ENCODE measurements at regions not wholly inside any gene's neighbourhood (a gene's known extent, or its start where the extent isn't known, plus 50 kb on each side); places are given as distances from the start of the nearest gene placed in this dataset.

DNA sequence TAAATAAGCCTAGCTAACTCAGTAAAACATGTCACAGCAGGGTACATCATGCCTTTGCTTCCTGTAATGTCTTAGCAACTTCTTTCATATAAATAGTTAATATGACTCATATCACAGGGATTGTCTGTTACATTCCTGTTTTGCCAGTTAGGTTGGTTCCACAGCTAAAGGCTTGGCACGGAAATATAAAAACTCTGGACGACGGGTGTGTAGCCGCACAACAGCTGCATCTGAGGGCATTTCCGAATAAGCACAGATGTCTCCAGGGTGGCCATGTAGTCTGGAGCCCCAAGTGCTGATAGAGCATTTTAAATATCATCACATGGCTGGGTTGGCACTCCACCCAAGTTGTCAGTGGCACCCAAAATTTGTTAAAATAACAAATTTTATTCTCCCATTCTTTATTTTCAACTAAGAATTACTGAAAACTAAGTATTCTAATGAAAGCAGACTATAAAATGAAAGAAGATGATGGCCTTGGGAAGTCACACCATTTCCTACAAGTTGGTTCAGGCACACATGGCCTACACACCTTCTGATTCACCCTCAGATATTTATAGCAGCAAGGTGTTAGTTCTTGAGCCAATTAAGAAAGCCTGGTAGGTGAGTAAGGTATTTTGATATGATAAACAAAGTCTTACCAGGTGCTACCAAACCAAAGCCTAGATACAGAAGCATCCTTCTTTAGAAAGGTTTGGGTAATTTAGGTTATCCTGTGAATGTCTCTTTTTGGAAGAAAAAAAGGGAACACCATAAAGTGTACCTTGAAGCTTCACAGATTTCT is 61.8 kb upstream of the STK17B start:
- POLR2A ChIA-PET, result no interaction called here
- TF ChIP-seq, protein P1, sequence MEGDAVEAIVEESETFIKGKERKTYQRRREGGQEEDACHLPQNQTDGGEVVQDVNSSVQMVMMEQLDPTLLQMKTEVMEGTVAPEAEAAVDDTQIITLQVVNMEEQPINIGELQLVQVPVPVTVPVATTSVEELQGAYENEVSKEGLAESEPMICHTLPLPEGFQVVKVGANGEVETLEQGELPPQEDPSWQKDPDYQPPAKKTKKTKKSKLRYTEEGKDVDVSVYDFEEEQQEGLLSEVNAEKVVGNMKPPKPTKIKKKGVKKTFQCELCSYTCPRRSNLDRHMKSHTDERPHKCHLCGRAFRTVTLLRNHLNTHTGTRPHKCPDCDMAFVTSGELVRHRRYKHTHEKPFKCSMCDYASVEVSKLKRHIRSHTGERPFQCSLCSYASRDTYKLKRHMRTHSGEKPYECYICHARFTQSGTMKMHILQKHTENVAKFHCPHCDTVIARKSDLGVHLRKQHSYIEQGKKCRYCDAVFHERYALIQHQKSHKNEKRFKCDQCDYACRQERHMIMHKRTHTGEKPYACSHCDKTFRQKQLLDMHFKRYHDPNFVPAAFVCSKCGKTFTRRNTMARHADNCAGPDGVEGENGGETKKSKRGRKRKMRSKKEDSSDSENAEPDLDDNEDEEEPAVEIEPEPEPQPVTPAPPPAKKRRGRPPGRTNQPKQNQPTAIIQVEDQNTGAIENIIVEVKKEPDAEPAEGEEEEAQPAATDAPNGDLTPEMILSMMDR (IDR thresholded peaks at IDR 0.05; ENCODE audit: control extremely low read depth, extremely low read depth, low read depth, missing control alignments), result no peak
- no peak for DNase-seq (ENCODE audit: extremely low spot score)
- CTCF ChIA-PET, result interaction anchor here (0.9 to 6.2 kb wide), 11 partner anchors 7 to 220 kb away, joined by 3 to 48 read pairs (median 5); partner anchors contain the start of gene DNAH7

GRCh38 chr2:196233805-196234475 is 62.6 kb upstream of the STK17B start:
- TF ChIP-seq, protein P1 (IDR thresholded peaks at IDR 0.05; ENCODE audit: control extremely low read depth, extremely low read depth, low read depth, missing control alignments), result no peak
- ChIA-PET CTCF (interaction anchor here (0.6 to 6.2 kb wide), 11 partner anchors 10 to 220 kb away, joined by 3 to 48 read pairs (median 3); no protein-coding TSS in a partner anchor), POLR2A (no interaction called here)
- DNase-seq (ENCODE audit: extremely low spot score), result no peak

DNA sequence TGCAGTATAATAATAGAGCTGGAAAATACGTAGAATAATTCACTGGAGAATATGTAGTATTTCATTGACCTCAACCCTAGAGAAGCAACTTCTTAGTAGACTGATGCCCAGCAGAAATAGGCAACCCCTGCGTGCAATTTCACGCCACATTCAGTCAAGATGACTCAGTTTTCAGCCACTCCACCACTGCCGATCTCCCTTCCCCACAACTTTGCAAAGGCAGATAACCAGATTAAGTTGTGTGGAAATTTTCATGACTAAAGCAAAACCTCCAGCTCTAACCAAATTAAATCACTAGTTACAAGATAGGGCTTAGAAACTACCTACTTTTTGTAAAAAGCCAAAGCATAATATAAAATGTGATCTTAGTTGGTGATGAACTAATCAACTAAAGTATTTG is 63.3 kb upstream of the STK17B start:
- TF ChIP-seq, protein P1 (IDR thresholded peaks at IDR 0.05; ENCODE audit: control extremely low read depth, extremely low read depth, low read depth, missing control alignments), result no peak
- POLR2A ChIA-PET, result interaction anchor here (0.6 kb wide), 1 partner anchor 46 kb away, joined by 3 read pairs; no protein-coding TSS in a partner anchor
- CTCF ChIA-PET, result interaction anchor here (0.8 to 6.2 kb wide), 8 partner anchors 12 to 93 kb away, joined by 3 to 48 read pairs (median 3); no protein-coding TSS in a partner anchor
- no peak for DNase-seq (ENCODE audit: extremely low spot score)

DNA sequence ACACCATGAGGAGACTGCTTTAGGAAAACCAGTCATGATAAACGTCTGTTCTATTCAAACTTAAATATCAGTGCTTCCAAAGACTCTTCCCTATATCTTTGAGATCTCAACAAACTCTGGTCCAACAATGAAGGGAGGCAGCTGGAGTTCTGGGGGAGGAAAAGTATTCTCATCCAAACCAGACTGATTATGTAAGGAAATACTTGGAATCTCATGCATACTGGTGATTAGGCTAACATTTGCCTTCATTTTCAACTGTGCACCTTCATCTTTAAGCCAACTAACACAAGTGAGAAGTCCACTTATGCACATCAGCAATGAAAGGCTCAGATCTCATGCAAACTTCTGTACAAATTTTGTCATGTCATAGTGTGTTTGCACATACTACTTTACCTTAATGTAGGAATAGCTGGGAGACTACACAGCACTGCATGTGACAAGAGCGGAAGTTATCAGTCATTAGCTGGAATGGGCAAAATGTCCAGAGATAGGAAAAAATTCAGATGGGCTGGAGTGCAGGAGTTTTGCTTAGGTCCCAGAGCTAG is 67.5 kb upstream of the STK17B start:
- ChIA-PET CTCF (interaction anchor here (0.7 to 3.2 kb wide), 8 partner anchors 7 to 161 kb away, joined by 3 to 23 read pairs (median 5); no protein-coding TSS in a partner anchor), POLR2A (no interaction called here)
- TF ChIP-seq, protein P1 (IDR thresholded peaks at IDR 0.05; ENCODE audit: control extremely low read depth, extremely low read depth, low read depth, missing control alignments), result no peak
- no peak for DNase-seq (ENCODE audit: extremely low spot score)

GRCh38 chr2:196239622-196240587 is 68.5 kb upstream of the STK17B start:
- POLR2A ChIA-PET, result interaction anchor here (0.6 kb wide), 1 partner anchor 10 kb away, joined by 3 read pairs; no protein-coding TSS in a partner anchor
- CTCF ChIA-PET, result interaction anchor here (0.9 to 3.2 kb wide), 7 partner anchors 8 to 44 kb away, joined by 3 to 23 read pairs (median 6); no protein-coding TSS in a partner anchor
- peak; percentile 61 for DNase-seq (ENCODE audit: extremely low spot score)
- TF ChIP-seq, protein P1 (IDR thresholded peaks at IDR 0.05; ENCODE audit: control extremely low read depth, extremely low read depth, low read depth, missing control alignments), result no peak

Data from GM10248 (cell line).